GM18873 (cell line): ENCODE measurements at regions not wholly inside any gene's neighbourhood (a gene's known extent, or its start where the extent isn't known, plus 50 kb on each side); places are given as distances from the start of the nearest gene placed in this dataset.

Source experiments
- ATAC-seq: cut with Tn5 transposase; IDR thresholded peaks from one replicate; pipeline ENCODE4 v1.9.1; 2021; ENCODE audit warnings: mild to moderate bottlenecking, moderate library complexity, moderate number of reproducible peaks; ENCODE audit not compliant: unreplicated experiment, low FRiP score

DNA sequence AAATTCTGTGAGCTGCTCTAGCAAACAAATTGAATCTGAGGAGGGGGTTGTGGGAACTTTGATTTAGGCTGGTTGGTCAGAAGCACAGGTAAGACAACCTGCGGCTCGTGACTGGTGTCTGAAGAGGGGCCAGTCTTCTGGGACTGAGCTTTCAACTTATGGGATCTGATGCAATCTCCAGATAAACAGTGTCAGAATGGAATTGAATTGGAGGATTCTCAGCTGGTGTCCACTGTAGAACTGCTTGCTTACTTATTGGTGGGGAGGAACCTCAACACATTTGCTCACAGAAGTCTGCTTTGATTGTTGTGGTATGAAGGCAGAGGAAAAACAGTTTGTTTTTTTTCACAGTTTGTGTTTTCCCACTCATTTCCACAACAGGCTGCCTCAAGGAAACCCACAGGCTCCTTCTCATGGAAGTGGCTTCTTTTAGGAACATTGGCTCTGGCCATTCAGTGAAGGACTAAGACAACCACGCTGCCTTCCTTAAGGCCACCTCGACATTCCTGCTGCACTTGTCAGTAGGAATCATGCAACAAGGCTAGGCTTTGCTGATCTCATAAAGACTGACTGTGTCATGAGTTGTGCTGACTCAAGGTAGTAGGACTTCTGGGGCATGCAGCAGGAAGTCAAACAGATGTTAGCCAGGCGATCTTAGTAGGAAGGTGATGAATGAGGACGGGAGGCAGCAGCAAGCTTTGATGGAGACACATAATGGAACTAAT lies 104.7 kb downstream of the TSN start:
- no peak for ATAC-seq

DNA sequence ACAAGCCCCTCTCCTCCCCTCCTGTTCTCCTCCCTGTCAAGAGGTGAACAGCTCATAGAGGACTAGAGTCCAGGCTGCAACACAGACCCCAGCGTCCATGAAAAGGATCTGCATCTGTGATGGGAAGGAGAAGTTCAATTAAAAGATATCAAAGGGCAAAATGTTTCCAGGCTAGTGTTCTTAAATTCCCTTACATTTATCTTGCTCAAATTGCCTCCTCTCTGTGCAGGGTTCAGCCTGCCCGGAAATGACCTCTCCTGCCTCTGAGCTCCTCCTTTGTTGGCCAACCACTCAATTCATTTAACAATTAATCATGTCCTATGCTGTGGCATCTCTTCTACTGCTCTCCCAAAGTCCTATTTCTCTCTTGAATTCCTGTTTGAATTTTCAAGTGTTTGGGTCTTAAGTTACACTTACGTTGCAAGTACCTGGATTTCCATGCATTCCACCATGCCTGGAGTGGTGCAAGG lies 105.3 kb downstream of the TSN start:
- ATAC-seq: no peak

DNA sequence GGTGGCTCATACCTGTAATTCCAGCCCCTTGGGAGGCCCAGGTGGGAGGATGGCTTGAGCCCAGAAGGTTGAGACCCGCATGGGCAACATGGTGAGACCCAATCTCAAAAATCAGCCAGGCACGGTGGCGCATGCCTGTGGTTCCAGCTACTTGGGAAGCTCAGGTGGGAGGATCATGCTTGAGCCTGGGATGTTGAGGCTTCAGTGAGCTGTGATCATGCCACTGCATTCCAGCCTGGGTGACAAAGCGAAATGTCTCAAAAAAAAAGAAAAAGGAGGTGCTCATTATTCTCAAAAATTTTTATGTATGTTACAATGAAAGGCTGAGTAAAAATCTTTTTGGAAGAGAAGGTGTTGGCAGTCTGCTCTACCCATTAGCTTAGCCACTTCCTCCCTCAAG lies 106.8 kb downstream of the TSN start:
- ATAC-seq: no peak

DNA sequence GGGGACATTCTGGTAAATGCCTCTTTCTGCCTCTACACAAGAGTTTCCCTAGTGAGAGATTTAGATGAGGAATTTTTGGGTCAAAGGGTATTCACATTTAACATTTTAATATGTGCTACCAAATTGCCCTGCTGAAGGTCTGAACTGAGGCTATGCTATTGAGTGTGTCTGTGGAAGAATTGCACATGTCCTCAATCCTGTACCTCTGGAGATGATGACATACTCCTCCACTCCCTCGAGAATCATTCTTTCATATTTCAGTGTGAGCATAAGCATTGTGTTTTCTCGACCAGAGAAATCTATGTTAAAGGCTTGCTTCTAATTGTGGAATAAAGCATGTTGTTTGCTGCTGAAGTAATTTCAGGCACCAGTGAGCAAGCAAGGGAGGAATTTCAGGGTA lies 110.5 kb downstream of the TSN start:
- ATAC-seq: no peak

DNA sequence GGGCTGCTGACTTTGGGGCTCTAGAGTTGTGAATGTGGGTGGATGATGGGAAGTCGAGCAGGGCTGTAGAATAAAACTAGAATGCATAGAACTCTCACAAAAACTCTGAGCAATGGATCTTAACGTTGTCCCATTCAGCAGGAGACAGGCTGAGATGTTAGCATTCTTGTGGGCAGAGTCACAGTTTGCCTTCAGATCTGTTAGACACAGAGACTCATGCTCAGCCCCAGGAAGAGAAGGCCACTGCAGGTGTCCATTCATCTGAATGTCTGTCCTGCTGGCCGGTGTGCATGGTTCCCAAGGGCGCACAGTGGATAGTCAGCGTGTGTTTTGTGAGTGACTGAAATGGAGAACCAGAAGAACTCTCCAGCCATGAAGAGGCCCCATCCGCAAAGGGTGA lies 111.3 kb downstream of the TSN start:
- ATAC-seq: no peak

DNA sequence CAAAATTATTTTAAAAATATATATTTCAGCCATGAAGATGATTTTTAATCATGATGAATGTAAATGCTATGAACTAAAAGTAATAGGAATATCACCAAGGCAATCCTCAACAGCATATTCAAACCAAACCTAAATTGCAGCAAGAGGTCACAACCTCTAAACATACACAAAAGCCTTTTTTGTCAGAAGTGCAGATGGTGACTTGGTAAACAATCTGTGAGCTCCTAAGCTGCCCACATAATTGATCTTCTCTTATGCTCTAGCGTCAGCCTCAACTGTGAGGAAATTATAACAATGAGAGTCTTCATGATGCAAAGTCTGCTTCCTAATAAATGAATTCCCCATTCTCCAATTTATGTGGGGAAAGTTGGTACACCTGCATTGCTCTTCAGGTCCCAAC lies 113.2 kb downstream of the TSN start:
- ATAC-seq: no peak

DNA sequence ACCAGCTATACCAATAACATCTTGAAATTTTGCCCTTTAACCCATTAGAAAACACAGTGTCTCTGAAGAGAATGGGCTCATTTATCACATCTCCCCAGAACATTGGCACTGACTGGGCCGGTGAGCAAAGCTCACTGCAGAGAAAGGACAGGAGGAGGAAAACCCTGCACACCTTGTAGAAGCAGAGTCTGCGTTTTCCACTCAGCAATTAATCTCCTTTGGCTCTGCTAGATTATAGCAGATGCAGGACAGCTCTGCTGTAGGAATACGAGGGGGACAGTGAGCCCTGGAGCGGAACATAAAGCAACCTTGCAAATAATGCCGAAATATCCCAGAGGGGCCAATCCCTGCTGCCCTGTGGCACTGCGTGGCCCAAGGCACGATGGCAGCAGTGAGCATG lies 113.9 kb downstream of the TSN start:
- no peak for ATAC-seq

DNA sequence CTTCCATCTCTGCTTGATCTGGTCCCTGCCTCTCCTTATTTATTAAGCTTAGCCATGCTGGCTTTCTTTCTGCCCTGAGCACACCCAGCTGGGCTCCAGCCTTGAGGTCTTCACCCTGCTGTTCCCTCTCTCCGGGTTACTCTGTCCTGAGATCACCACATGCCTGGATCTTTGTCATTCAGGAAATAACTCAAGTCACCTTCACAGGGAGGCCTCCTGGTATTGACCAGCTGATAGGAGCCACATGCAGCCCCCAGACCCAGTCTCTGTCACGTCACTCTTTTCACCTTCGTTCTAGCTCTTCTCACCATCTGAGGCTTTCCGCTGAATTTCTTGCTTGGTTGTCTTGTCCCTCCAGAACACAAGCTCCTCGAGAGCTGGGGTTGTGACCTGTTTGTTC lies 114.4 kb downstream of the TSN start:
- ATAC-seq: no peak

DNA sequence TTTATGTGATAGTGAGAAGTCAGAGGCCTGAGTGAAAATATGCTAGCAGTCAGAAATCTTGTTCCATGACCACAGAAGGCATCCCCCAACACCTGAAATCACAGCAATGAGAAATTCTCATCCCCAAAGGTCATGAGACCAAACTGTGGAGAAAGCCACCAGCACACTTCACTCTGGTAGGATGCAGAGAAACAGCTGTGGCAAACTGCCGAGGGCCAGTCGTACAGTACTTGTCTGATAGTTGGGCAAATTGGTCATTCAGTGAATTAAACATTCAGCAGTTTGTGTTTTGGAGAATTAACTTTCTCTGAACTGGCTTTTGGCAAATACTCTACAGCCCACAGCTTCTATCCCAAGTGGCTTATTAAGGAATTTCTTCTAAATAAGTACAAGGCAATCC lies 117.2 kb downstream of the TSN start:
- no peak for ATAC-seq

DNA sequence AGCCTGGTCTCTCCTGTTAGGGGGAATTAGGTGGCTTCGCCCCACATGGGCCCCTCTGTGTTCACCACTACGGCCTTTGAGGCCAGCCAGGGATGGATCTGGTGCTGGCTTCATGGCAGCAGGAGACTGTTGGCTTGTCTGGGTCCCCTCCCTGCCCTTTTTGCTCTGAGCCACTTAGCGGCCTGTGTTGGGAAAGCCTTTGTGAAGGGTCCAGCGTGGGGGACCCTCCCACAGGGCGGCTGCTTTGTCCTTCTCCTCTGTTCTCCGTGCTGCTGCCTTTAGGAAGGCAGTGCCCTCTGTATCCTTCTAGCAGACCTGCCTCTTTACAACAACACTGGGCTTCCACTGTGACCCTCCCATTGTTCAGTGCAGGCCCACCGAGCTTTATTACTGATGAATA lies 118.4 kb downstream of the TSN start:
- ATAC-seq: no peak

DNA sequence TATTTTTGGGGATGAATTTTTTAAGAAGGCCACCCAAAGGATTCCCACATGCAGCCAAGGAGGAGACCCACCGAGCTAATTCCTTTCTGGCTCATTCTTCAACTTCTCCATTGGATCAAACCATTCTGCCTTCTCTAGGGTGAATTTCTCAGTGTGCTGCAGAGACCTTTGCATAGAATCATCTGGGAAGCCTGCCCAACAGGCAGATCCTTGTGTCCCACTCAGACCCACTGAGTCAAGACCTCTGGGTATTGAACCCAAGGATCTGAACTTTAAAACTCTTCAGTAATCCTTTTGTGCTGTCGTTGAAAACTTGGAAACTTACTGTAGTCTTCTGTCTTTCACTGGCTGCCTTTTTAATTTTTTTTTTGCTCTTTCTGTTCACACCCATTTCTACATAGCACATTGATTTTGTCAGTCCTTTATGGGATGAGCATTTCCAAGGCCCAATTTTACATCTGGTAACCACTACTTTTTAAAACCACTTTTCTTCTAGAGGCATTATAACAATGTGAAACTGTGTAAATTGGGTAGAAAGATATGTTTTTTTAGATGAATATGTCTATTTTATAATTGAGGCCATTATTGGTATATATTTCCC lies 120.2 kb downstream of the TSN start:
- no peak for ATAC-seq

DNA sequence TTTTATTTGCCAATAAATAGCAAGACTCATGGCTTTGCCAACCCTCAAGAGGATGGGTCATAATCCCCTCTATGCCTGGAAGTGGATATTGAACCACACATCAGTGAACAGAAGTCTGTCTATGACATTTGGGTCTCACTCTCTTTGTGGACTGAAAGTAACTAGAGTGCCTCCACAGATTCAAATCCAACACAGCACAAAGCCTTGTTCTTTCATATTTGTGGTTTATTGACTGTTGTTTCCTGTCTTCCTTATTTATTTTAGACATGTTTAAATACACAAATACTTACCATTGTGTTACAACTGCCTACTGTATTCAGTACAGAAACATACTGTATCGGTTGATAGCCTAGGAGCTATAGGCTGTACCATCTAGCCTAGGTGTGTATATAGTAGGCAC lies 121.9 kb downstream of the TSN start:
- no peak for ATAC-seq

DNA sequence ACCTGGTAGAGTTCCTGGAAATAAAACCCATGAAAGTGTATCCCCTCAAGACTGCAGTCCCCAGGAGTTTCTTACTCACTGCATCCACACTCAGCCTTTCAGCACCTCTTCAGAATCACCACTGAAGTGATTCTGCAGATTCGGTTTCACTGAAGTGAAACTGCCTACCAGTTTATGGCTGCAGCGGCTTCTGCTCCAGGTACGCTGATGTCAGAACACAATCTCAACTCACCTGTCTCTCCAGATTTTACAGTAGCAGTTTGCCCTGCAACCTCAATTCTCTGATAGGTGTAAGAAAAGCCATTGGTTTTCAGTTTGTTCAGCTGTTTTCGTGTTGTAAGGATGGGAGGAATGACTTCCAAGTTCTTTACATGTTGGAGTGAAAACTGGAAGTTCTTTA lies 124.8 kb downstream of the TSN start:
- no peak for ATAC-seq

DNA sequence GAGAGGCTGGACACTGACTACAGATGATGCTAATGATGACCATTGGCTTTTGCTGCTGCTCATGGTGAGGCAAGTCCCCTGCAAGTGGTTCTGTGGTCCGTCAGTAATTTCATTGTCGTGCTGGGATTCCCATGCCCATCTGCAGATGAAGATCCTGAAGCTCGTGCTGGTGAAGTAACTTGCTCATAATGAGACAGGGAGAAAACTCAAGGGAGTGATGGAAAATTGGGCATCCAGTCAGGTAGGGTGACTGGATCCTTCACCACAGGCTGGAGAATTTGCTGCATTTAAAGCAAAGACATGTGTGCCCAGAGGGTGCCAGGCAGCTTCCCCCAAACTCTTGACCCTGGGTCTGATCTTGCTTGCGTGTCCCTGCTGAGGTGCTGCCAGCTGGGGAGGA lies 125.6 kb downstream of the TSN start:
- ATAC-seq: no peak

DNA sequence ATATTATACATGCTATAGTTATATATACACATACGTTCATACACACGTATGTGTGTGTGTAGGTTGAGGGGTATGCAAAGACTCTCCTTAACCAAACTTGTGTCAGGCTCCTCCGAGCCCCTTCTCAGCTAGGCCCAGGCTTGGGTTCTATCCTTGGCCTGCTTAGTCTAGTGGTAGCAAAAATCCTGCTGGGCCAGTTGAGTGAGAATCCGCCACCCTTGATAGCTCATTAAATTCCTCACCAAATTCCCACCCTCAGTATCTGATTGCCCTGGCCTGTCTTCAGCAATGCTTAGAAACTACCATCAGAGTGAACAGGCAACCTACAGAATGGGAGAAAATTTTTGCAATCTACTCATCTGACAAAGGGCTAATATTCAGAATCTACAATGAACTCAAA lies 126.5 kb downstream of the TSN start:
- ATAC-seq: no peak

DNA sequence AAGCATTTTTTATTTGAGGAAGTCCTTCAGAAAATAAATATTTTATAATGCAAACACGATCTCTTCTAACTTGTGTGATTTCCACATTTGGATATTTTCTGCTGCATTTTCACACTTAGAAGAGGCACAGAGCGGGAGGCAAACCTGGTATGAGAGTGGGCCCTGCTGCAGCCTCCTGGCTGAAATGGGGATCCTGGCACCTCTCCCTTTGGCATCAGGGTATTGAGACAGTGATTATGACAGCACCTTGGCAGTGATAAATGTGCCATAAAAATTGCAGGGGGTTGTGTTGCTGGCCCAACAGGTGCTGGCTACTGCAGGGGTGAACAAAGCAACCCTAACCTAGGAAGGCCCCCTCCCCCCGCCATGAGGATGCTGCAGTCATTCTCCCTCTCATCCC lies 128.6 kb downstream of the TSN start:
- ATAC-seq: no peak

DNA sequence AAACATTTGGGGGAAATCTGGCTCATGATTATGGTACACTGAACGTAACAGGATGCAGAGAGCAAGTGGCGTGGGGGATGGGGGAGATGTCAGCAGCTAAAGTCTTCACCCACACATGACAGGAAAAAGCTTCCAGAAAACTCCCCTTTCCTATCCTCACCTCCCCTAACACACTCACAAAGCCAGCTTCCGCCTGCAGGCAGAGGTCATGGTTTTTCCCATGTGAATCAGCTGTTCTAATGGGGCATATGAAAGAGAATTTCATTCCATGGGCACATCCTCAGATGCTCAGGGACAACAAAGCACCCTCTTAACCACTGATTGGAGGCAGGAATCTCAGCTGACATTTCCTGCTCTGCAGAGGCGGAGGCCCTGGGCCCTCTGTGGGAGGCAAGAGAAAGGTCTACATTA lies 129.1 kb downstream of the TSN start:
- ATAC-seq: no peak

DNA sequence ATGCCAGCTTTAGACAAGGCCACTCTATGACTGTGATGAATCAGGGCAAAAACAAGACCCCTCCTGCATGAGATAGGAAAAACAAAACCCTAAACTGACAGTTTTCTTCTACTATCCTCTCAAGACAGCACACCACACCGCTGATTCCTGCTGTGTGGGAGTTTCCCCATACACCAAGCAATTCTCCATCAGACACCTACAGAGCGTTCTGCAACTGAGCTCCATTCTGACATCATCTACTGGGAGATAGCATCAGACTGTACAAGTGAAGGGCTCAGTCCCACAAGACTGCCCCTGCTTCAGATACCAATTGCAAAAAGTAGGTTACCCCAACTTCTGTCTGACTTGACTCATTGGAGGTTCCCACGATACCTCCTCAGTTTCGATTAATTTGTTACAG lies 130.6 kb downstream of the TSN start:
- no peak for ATAC-seq

DNA sequence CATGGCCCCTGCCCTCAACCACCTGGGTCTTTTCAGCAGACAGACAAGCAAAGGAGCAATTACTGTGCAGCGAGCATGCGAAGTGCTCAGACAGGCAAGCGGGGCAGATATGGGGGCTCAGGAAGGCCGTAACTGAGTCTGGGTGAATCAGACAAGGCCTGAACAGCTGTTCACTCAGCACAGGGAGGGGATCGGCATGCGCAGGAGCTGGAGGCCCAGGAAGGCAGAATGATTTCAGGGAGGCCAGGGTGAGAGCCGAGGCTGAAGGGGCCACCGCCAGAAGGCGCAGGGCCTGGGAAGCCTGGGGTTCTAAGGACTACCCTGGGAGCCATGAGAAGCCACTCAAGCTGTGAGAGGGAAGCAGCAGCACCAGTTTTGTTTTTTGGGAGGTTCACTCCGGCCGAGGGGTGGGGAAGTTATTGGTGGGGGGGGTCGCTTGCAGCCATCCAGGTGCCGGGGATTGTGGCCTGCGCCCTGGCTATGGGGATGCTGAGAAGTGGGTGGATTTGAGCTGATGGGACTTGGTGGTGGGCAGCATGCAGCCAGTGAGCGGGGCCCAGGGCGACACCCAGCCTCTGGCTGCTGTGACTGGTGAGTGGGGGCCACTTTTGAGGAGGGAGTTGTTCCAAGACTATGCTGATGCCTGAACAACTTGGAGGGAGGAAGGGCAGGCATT lies 132.2 kb downstream of the TSN start:
- ATAC-seq: no peak

DNA sequence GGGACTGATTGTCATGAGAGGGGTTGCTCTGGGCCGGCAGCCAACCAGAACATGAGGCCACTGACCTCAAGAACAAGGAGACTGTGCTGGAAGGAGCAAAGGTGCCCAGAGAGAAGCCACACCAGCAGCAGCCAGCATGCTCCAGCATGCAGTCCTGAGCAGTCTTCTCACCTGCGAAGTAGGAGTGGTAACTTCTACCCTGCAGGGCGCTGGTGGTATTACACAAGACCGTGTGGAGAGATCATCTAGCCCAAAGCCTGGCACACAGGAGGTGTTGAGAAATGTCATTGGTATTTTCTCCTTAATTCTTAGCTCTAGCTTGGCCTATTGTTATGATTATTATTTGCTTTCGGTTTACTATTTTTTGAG lies 132.7 kb downstream of the TSN start:
- peak; percentile 80 for ATAC-seq

DNA sequence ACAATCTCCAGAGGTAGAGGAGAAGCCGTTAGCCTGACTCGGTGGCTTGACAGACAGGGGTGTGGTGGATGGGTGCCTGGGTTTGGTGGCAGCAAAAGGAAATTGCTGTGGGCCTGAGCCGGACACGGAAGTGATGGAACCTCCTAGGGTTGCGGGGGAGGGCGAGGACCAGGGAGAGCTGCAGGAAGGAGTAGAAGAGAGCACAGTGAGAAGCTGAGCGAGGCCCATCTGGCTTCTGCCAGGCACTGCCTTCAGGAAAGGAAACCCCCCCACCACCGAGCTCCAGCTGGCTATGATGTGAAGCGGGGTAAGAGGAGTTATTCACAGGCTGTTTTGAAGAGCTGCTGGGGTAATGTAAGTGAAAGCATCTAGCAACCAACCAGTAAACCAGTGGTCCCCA lies 134.6 kb downstream of the TSN start:
- no peak for ATAC-seq
